T-helper 1 cell (primary cell): ENCODE measurements at regions not wholly inside any gene's neighbourhood (a gene's known extent, or its start where the extent isn't known, plus 50 kb on each side); places are given as distances from the start of the nearest gene placed in this dataset.
"Not testable (repeated sequence)": the region's sequence is repeated elsewhere in the genome, so short reads cannot be mapped to it uniquely, and the experiment has no call there.

Experiments used
- DNase-seq, 5 donors: peaks; one replicate each; pipeline ENCODE4 v3.0.0-alpha.2; 2012 to 2020

- DNase-seq, result peak; percentile 22 to 64 (median 47)
Measured at GRCh38 chr10:6678211-6678803, 98.2 kb upstream of the PRKCQ start.

GRCh38 chr10:6677129-6677528, 97.1 kb upstream of the PRKCQ start:
- DNase-seq, result not testable (repeated sequence)

- no peak for DNase-seq
Measured at GRCh38 chr10:6674291-6674690, 94.2 kb upstream of the PRKCQ start.

GRCh38 chr10:6671976-6672375, 91.9 kb upstream of the PRKCQ start:
- DNase-seq, result no peak

- DNase-seq, result peak in 1 of 5 donors; percentile 25
Measured at GRCh38 chr10:6669269-6669859, 89.3 kb upstream of the PRKCQ start.

GRCh38 chr10:6667679-6668270, 87.7 kb upstream of the PRKCQ start:
- DNase-seq, result peak in 2 of 5 donors; percentile 11 to 43

- DNase-seq, result no peak
Measured at GRCh38 chr10:6667150-6667549, 87.1 kb upstream of the PRKCQ start.

- DNase-seq, result peak in 4 of 5 donors; percentile 14 to 89 (median 18)
Measured at GRCh38 chr10:6665847-6666246, 85.8 kb upstream of the PRKCQ start.

- no peak for DNase-seq
Measured at GRCh38 chr10:6660460-6660859, 80.4 kb upstream of the PRKCQ start.

GRCh38 chr10:6659451-6659850, 79.4 kb upstream of the PRKCQ start:
- no peak for DNase-seq

GRCh38 chr10:6657669-6658068, 77.6 kb upstream of the PRKCQ start:
- no peak for DNase-seq

- DNase-seq, result no peak
Measured at GRCh38 chr10:6657196-6657595, 77.1 kb upstream of the PRKCQ start.

GRCh38 chr10:6654571-6654970, 74.5 kb upstream of the PRKCQ start:
- DNase-seq, result no peak

GRCh38 chr10:6650586-6650985, 70.5 kb upstream of the PRKCQ start:
- no peak for DNase-seq

GRCh38 chr10:6649903-6650302, 69.8 kb upstream of the PRKCQ start:
- DNase-seq, result no peak

GRCh38 chr10:6648894-6649720, 69.0 kb upstream of the PRKCQ start:
- DNase-seq, result no peak

- DNase-seq, result peak; percentile 25 to 67 (median 52)
Measured at GRCh38 chr10:6647811-6648526, 67.9 kb upstream of the PRKCQ start.

GRCh38 chr10:6643962-6644361, 63.9 kb upstream of the PRKCQ start:
- peak in 1 of 5 donors; percentile 57 for DNase-seq

GRCh38 chr10:6642876-6643275, 62.8 kb upstream of the PRKCQ start:
- peak in 1 of 5 donors; percentile 46 for DNase-seq

- no peak for DNase-seq
Measured at GRCh38 chr10:6640433-6641040, 60.5 kb upstream of the PRKCQ start.

- DNase-seq, result no peak
Measured at GRCh38 chr10:6637053-6637452, 57.0 kb upstream of the PRKCQ start.

GRCh38 chr10:6635784-6636183, 55.7 kb upstream of the PRKCQ start:
- no peak for DNase-seq
